ENCODE measurements at regions not wholly inside any gene's neighbourhood (a gene's known extent, or its start where the extent isn't known, plus 50 kb on each side); places are given as distances from the start of the nearest gene placed in this dataset.

DNA sequence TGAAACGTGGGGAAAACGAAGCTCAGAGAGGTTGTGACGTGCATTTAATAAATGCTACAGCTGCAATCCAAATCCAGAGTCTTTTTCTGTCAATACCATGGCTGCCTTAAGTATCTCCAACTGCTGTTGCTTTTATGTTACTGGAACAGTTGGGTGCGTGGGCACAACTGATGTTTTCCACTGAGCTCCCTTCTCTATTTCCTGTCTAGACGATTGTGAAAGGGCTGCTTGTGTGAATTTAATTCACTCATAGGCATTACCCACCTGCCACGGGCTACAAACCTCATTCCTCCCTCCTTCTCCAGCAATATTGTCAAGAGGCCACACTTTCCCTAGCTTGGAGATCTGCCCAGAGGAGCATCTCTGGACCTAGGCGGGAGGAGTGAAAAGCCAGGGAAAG, 526.0 kb downstream of the MID1IP1 start:
- no peak for DNase-seq (ENCODE audit: extremely low read depth in 1 of 11, low read depth in 9 of 11, low spot score in 4 of 11)

DNA sequence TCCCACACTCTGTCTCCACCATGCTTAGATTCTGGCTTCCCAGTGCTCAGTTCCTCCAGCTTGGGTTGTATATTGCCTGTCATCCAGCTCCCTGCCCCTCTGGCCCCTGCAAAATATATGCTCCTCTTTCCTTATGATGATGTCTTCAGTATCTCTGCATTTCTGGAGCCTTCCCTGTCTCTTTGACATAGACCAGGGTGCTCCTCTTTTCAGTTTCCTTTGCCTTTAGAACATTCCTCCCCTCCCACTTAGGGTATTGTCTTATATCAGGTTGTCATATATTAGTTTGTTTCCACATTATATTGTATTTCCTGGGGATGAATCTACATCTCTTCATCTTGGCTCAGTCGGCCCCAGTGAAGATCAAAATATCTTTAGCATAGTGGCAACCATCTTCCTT, 526.4 kb downstream of the MID1IP1 start:
- no peak for DNase-seq (ENCODE audit: extremely low read depth in 1 of 11, low read depth in 9 of 11, low spot score in 4 of 11)

- no peak for DNase-seq (ENCODE audit: extremely low read depth in 1 of 11, low read depth in 9 of 11, low spot score in 4 of 11)
Observed at GRCh38 chrX:39328661-39329060, 527.4 kb downstream of the MID1IP1 start.

DNA sequence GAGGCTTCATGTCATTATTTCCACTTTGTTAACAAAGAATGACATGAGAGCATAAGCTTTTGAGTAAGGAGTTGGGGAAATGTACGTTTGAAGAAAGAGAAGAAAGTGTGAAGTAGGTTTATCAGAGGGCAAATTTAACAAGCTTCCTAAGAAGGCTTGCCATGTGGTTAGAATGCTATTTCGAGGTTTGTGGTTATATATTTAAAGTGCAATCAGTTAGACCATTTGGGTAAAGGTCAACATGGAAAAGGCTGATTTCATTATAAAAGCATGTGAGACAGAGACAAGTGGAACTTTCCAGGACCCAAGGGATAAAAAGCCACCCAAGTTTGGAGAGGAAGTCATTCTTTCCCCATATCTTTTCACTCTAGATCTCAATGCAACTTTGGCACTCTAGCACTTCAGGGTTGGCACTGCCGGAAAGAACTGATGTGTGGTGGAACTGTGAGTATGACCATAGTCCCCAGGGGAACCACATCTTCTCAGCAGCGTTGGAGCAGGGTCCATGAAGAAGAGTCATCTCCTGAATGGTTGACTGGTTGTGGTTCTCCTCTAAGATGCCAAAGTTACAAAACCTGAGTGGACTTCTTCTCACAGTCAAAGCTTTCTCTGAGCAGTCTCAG, 529.9 kb downstream of the MID1IP1 start:
- DNase-seq (ENCODE audit: extremely low read depth in 1 of 11, low read depth in 9 of 11, low spot score in 4 of 11), result no peak

- no peak for DNase-seq (ENCODE audit: extremely low read depth in 1 of 11, low read depth in 9 of 11, low spot score in 4 of 11)
Observed at GRCh38 chrX:39333451-39333850, 532.2 kb downstream of the MID1IP1 start.

- DNase-seq (ENCODE audit: extremely low read depth in 1 of 11, low read depth in 9 of 11, low spot score in 4 of 11), result no peak
Observed at GRCh38 chrX:39335513-39336235, 534.4 kb downstream of the MID1IP1 start.

- DNase-seq (ENCODE audit: extremely low read depth in 1 of 11, low read depth in 9 of 11, low spot score in 4 of 11), result no peak
Observed at GRCh38 chrX:39336671-39337311, 535.5 kb downstream of the MID1IP1 start.

- no peak for DNase-seq (ENCODE audit: extremely low read depth in 1 of 11, low read depth in 9 of 11, low spot score in 4 of 11)
Observed at GRCh38 chrX:39337451-39337850, 536.2 kb downstream of the MID1IP1 start.

DNA sequence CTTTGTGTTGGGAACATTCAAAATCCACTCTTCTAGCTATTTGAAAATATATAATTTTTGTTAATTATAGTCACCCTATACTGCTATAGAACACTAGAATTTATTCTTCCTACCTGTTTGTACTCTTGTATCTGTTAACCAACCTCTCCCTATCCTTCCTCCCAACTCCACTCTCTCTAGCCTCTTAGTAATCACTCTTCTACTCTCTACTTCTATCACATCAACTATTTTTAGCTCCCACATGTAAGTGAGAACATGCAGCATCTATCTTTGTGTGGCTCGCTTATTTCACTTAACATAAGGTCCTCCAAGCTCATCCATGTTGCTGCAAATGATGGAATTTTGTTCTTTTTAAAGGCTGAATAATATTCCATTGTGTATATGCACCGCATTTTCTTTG, 537.3 kb downstream of the MID1IP1 start:
- DNase-seq (ENCODE audit: extremely low read depth in 1 of 11, low read depth in 9 of 11, low spot score in 4 of 11), result no peak

DNA sequence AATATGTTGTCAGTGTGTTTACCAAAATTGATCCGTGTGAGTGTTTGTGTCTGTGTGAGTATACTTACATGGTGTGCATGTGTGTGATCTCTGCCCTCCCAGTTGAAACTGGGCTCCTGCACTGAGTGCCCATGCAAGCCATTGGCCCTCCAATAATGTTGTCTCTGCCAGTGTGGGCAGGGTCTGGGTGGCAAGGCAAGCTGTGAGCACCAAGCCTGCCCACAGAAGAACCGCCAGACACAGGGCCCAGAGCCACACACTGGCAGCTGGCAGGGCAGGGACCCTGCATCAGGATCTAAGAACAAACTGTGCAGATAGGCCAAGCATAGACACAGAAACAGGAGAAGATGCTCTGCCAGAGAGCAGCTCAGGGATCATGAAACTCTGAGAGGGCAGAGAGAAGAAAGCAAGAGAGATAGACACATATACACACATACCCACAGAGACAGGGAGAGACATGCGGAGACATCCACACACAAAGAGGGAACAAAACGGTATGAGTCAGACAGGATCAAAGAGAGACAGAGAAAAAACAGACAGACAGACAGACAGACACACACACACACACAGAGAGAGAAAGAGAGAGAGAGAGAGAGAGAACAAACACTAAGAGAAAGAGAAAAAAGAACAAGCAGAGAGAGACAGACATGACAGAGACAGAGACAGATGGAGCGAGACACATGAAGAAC, 555.0 kb downstream of the MID1IP1 start:
- no peak for DNase-seq (ENCODE audit: extremely low read depth in 1 of 11, low read depth in 9 of 11, low spot score in 4 of 11)

DNA sequence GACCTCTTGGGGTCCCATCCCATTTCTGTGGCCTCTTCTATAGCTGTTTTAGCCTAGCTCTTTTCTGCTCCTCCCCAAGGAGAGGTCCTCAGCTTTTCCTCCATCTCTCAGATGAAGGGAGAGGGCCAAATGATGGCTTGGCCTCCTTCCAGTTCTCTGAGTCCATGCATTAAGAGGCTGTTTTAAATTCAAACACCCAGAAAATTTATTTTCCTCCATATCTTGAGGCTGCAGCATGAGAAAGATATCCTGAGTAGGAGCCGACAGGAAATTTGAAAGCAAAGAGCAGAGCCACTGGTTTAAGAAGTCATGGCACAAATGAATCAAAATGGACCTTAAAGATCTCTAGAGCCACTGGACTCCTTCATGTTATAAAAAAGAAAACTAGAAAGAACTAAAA, 558.8 kb downstream of the MID1IP1 start:
- peak in 6 of 11 donors; percentile 11 to 51 (median 34) for DNase-seq (ENCODE audit: extremely low read depth in 1 of 11, low read depth in 9 of 11, low spot score in 4 of 11)

DNA sequence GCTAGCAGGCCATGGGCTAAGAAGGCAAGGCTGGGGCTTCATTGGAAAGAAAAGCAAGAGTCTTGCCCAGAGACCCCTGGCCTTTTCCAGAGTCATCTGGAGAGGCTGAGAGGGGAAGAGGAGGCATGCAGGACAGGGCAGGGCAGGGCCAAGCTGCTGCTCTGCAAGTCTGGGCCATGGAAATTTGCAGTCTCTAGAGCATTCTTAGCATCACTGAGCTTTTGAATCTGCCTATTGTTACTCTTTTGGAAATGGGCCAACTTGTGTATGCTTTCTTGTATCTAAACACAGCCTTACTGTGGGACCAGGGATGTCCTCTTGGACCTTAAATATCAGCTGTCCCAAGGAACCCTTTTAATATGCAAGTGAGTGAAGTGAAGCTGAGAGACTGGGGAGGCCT, 560.5 kb downstream of the MID1IP1 start:
- no peak for DNase-seq (ENCODE audit: extremely low read depth in 1 of 11, low read depth in 9 of 11, low spot score in 4 of 11)

- DNase-seq (ENCODE audit: extremely low read depth in 1 of 11, low read depth in 9 of 11, low spot score in 4 of 11), result no peak
Observed at GRCh38 chrX:39367416-39367815, 566.2 kb downstream of the MID1IP1 start.

DNA sequence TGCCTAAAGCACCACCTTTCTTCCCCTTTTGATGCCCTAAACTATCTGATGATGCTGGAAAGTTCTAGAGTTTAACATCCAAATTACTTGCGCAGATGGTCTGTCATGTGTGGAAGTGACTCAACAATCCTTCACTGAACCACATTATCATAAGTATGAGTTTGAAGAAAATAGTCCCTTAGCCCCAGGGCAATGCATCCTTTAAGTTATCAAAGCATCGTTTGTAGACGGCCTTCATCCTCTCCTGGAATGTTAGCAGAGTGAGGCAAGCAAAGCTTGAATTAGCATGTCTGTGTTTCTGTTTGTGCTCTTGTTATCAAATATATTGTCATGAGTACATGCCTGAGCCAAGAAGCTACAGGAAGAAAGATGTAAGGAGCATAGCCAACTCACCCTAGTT, 570.9 kb downstream of the MID1IP1 start:
- DNase-seq (ENCODE audit: extremely low read depth in 1 of 11, low read depth in 9 of 11, low spot score in 4 of 11), result no peak

DNA sequence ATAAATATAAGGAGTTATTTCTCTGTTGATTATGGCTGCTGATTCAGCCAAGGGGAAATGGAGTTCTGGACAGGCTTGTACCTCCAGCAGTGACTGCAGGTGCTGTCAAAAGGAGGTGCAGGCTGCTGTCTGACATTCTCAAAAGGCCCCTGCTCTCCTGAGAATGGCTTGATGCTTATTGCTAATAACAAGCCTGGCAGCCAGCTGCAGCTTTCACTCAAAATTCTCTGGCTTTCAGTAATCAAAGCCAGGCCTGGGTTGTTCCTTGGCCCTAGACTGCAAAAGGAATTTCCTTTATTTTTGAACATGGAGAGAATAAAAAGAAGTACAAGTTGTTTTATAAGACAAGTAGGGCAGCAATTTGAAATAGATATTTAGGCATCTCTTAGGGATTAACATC, 575.9 kb downstream of the MID1IP1 start:
- DNase-seq (ENCODE audit: extremely low read depth in 1 of 11, low read depth in 9 of 11, low spot score in 4 of 11), result no peak

GRCh38 chrX:39377773-39378172, 576.5 kb downstream of the MID1IP1 start:
- no peak for DNase-seq (ENCODE audit: extremely low read depth in 1 of 11, low read depth in 9 of 11, low spot score in 4 of 11)

GRCh38 chrX:39381422-39381821, 580.2 kb downstream of the MID1IP1 start:
- peak in 5 of 11 donors; percentile 24 to 53 (median 41) for DNase-seq (ENCODE audit: extremely low read depth in 1 of 11, low read depth in 9 of 11, low spot score in 4 of 11)

GRCh38 chrX:39384996-39385395, 583.7 kb downstream of the MID1IP1 start:
- DNase-seq (ENCODE audit: extremely low read depth in 1 of 11, low read depth in 9 of 11, low spot score in 4 of 11), result no peak

- no peak for DNase-seq (ENCODE audit: extremely low read depth in 1 of 11, low read depth in 9 of 11, low spot score in 4 of 11)
Observed at GRCh38 chrX:39388730-39389129, 587.5 kb downstream of the MID1IP1 start.

Data from renal cortex interstitium (tissue), 11 donors.